HepG2 (cell line): ENCODE measurements at regions not wholly inside any gene's neighbourhood (a gene's known extent, or its start where the extent isn't known, plus 50 kb on each side); places are given as distances from the start of the nearest gene placed in this dataset.

Experiments
- ATAC-seq: fragments of 200-7000 bp; cut with Tn5 transposase; 3 replicates; pipeline ENCODE4 v1.9.1; 2020; ENCODE audit warnings: mild to moderate bottlenecking, moderate library complexity
- BruUV-seq: library from RNA; stranded (reverse); fragments of 400-500 nt; replicated peaks from 2 replicates; lab custom pipeline; 2021; lab: Mats Ljungman, UMichigan
- CTCF ChIA-PET: fragments of 300-600 bp; formaldehyde crosslinking; extraction: SDS; loops from one replicate; lab custom pipeline; 2021; ENCODE audit warnings: low total read pairs, inconsistent platforms, low intra/inter-chr PET ratio; lab: Yijun Ruan, JAX
- POLR2A ChIA-PET: fragments of 350-600 bp; sonication (Branson Sonifier 250); formaldehyde crosslinking; loops from one replicate; lab custom pipeline; 2020; ENCODE audit warnings: antibody characterized with exemption, inconsistent platforms; lab: Yijun Ruan, JAX
- DNase-seq: peaks from one replicate; pipeline ENCODE4 v3.0.0-alpha.2; 2015; ENCODE audit warnings: low spot score
- FAIRE-seq: peaks from 3 replicates; lab custom pipeline; 2011; peaks lifted over from hg19 to GRCh38; lab: Jason Lieb, UNC
- H2AFZ ChIP-seq: one replicate; pipeline ENCODE4 v1.6.1; 2011; ENCODE audit warnings: low read length, inconsistent platforms
- H3K27ac ChIP-seq: fragments of 300-600 bp; 3 replicates; pipeline ENCODE4 v1.8.0; 2011; ENCODE audit warnings: mixed run types, mild to moderate bottlenecking, mixed read lengths, low read length, inconsistent platforms; ENCODE audit not compliant: insufficient read depth; ENCODE audit errors: extremely low read length
- H3K27me3 ChIP-seq, 2 experiments: fragments of 200-600 bp in 1 of 2; 2 replicates in 1 of 2; 3 replicates in 1 of 2; pipeline versions ENCODE4 v1.6.0 to v1.8.0; 2011; ENCODE audit warnings: low read length in 2 of 2, mild to moderate bottlenecking in 2 of 2, moderate library complexity in 2 of 2, inconsistent platforms in 1 of 2; ENCODE audit not compliant: insufficient read depth in 2 of 2, control insufficient read depth in 1 of 2
- H3K36me3 ChIP-seq, 2 experiments: fragments of 200-600 bp in 1 of 2; replicated peaks in 1 of 2; 2 replicates in 1 of 2; 3 replicates in 1 of 2; pipeline versions ENCODE4 v1.5.1 to v1.8.0; 2011; ENCODE audit warnings: low read length in 2 of 2, inconsistent platforms in 1 of 2; ENCODE audit not compliant: insufficient read depth in 2 of 2, control insufficient read depth in 1 of 2
- H3K4me1 ChIP-seq: 2 replicates; pipeline ENCODE4 v1.5.1; 2012; ENCODE audit warnings: low read length, inconsistent platforms; ENCODE audit not compliant: insufficient read depth
- H3K4me2 ChIP-seq: 2 replicates; pipeline ENCODE4 v1.6.0; 2011; ENCODE audit warnings: low read depth, low read length, inconsistent platforms
- H3K4me3 ChIP-seq, 3 experiments: fragments of 200-600 bp in 1 of 3; sonication (generic), shearing (Covaris generic) in 1 of 3; replicated peaks in 1 of 3; 2 replicates each; pipeline ENCODE4 v1.5.1; 2011 to 2016; ENCODE audit warnings: low read length in 3 of 3, inconsistent platforms in 2 of 3, low read depth in 2 of 3, mild to moderate bottlenecking in 2 of 3, control low read depth in 1 of 3, mixed read lengths in 1 of 3; ENCODE audit not compliant: insufficient read depth in 1 of 3
- H3K79me2 ChIP-seq: one replicate; pipeline ENCODE4 v1.6.1; 2011; ENCODE audit warnings: low read length, inconsistent platforms; ENCODE audit not compliant: insufficient read depth
- H3K9ac ChIP-seq: 2 replicates; pipeline ENCODE4 v1.6.0; 2011; ENCODE audit warnings: mild to moderate bottlenecking, low read depth, low read length, inconsistent platforms; ENCODE audit not compliant: insufficient read depth
- H3K9me3 ChIP-seq: 2 replicates; pipeline ENCODE4 v1.5.1; 2012; ENCODE audit warnings: mild to moderate bottlenecking, low read length
- H4K20me1 ChIP-seq: 2 replicates; pipeline ENCODE4 v1.6.0; 2011; ENCODE audit warnings: inconsistent platforms, mild to moderate bottlenecking, low read length, moderate library complexity; ENCODE audit not compliant: insufficient read depth
- CBX1 ChIP-seq: IDR thresholded peaks from one replicate; pipeline ENCODE4 v1.6.1; 2016; ENCODE audit warnings: antibody characterized with exemption, low read depth
- KDM6A ChIP-seq: IDR thresholded peaks from 2 replicates; pipeline ENCODE4 v1.6.1; 2016; ENCODE audit warnings: low read depth
- PAX8 ChIP-seq: sonication (generic); formaldehyde crosslinking; IDR thresholded peaks from 2 replicates; pipeline ENCODE4 v1.8.0; 2022; ENCODE audit warnings: mild to moderate bottlenecking, missing genetic modification reagents, borderline replicate concordance
- ZBTB7A ChIP-seq: sonication (generic); formaldehyde crosslinking; IDR thresholded peaks from 2 replicates; pipeline ENCODE4 v1.8.0; 2022; ENCODE audit warnings: mild to moderate bottlenecking, missing genetic modification reagents
- ZNF292 ChIP-seq: sonication (generic); formaldehyde crosslinking; IDR thresholded peaks from 2 replicates; pipeline ENCODE4 v1.8.1; 2022; ENCODE audit warnings: mild to moderate bottlenecking, low read depth, missing genetic modification reagents, borderline replicate concordance
- WGBS: methylation state at CpG from one replicate; pipeline ENCODE4 v1.1.6; 2017; ENCODE audit warnings: low lambda C conversion rate; 5-methylcytosine and 5-hydroxymethylcytosine counted together
- in situ Hi-C: cut with HindIII; loops from 2 replicates; pipeline ENCODE4 v1.10.0; 2017; ENCODE audit warnings: low pct_unique_long_range_greater_than_20kb; ENCODE audit not compliant: extremely low pct_ligation_motif_present
- intact Hi-C: fragments of 100-400 bp; cut with micrococcal nuclease; formaldehyde crosslinking; loops from one replicate; pipeline ENCODE4 v1.10.0; 2022; ENCODE audit not compliant: unreplicated experiment
- TF ChIP-seq, protein P1 (sequence below): sonication (generic); formaldehyde crosslinking; IDR thresholded peaks from 2 replicates; pipeline ENCODE4 v1.9.0; 2021; ENCODE audit warnings: mild to moderate bottlenecking, missing genetic modification reagents

DNA sequence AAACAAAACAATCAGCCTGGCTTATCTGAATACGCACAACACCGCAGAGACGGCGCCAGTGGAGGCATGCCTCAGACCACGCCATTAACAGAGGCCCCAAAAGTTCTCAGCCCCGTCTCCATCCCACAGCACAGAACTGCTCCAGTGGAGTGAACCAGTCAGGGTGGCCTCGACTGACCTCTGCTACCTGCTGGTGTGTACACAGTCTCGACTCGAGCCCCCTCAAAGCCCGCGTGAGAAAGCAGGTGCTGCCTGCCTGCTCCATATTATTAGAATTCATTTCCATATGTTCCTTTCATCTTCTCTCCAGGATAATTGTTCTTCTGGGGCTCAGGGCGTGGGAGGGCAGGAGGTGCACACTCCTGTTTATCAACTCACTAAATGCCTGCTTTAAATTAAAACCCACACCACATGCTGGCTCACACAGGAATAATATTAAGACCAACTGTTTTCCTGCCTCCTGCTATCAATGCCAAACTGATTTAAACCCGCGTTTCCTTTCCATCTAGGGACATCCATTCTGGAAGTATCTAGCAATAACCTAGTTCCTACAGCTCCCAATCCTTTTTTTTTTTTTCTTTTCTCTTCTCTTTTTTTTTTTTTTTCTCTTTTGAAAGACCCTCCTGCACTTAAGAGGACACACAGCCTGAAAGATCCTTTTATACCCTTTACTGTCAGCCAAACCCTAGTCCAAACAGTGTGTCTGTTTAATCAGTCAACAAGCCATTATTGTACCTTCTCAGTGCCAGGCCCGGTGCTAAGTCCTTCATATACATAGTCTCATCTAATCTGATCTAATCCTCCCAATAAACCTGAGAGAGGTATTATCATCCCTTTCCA, 101.2 kb downstream of the TLE3 start (continued):
- TF ChIP-seq ZNF292 (CRISPR knock-in tag) = no peak
- TF ChIP-seq CBX1 = no peak

DNA sequence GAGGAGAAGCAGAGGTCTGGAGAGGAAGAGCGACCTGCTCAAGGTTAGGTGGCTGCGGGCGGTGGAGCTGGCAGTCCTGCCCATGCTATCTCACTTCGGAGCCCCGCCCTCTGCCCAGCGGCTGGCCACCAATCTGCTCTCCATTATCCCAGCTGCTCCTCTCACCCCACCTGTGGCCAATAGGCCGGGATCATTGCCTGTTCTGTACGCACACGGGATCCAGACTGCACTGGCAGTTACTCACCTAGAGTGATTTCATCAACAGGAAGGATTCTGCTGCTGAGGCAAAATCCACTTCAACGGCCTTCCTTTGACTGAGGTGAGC, 100.6 kb downstream of the TLE3 start:
- Histone ChIP-seq H3K79me2 (no peaks in the 10 kb centered on the region), H3K9me3 (no peaks in the 10 kb centered on the region), H2AFZ (no peak overlapping the region), H4K20me1 (no peaks in the 10 kb centered on the region), H3K27ac (no peak overlapping the region), H3K4me3 (no peak overlapping the region), H3K4me2 (no peak overlapping the region), H3K36me3 (no peaks in the 10 kb centered on the region), H3K27me3 (peaks cover 3 to 47% of the 10 kb centered on the region in 2 experiments; a peak in 4 of 5 replicates), H3K9ac (no peak overlapping the region), H3K4me1 (peaks cover 12% of the 10 kb centered on the region)
- FAIRE-seq = no peak
- ChIA-PET POLR2A (no interaction called here), CTCF (no interaction called here)
- ATAC-seq = no peak
- DNase-seq = no peak
- in situ Hi-C loops = no loop called here
- TF ChIP-seq PAX8 (no peak), ZBTB7A (CRISPR knock-in tag) (no peak), KDM6A (CRISPR knock-in tag) (no peak)
- TF ChIP-seq, protein P1, sequence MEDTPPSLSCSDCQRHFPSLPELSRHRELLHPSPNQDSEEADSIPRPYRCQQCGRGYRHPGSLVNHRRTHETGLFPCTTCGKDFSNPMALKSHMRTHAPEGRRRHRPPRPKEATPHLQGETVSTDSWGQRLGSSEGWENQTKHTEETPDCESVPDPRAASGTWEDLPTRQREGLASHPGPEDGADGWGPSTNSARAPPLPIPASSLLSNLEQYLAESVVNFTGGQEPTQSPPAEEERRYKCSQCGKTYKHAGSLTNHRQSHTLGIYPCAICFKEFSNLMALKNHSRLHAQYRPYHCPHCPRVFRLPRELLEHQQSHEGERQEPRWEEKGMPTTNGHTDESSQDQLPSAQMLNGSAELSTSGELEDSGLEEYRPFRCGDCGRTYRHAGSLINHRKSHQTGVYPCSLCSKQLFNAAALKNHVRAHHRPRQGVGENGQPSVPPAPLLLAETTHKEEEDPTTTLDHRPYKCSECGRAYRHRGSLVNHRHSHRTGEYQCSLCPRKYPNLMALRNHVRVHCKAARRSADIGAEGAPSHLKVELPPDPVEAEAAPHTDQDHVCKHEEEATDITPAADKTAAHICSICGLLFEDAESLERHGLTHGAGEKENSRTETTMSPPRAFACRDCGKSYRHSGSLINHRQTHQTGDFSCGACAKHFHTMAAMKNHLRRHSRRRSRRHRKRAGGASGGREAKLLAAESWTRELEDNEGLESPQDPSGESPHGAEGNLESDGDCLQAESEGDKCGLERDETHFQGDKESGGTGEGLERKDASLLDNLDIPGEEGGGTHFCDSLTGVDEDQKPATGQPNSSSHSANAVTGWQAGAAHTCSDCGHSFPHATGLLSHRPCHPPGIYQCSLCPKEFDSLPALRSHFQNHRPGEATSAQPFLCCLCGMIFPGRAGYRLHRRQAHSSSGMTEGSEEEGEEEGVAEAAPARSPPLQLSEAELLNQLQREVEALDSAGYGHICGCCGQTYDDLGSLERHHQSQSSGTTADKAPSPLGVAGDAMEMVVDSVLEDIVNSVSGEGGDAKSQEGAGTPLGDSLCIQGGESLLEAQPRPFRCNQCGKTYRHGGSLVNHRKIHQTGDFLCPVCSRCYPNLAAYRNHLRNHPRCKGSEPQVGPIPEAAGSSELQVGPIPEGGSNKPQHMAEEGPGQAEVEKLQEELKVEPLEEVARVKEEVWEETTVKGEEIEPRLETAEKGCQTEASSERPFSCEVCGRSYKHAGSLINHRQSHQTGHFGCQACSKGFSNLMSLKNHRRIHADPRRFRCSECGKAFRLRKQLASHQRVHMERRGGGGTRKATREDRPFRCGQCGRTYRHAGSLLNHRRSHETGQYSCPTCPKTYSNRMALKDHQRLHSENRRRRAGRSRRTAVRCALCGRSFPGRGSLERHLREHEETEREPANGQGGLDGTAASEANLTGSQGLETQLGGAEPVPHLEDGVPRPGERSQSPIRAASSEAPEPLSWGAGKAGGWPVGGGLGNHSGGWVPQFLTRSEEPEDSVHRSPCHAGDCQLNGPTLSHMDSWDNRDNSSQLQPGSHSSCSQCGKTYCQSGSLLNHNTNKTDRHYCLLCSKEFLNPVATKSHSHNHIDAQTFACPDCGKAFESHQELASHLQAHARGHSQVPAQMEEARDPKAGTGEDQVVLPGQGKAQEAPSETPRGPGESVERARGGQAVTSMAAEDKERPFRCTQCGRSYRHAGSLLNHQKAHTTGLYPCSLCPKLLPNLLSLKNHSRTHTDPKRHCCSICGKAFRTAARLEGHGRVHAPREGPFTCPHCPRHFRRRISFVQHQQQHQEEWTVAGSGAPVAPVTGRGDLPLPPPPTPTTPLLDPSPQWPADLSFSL (CRISPR knock-in tag) = no peak
- intact Hi-C loops = no loop called here
- WGBS = 27% methylated on average over 9 of the region's 10 CpGs
- BruUV-seq = no TSS peak
